SK-N-SH (cell line): ENCODE measurements at regions not wholly inside any gene's neighbourhood (a gene's known extent, or its start where the extent isn't known, plus 50 kb on each side); places are given as distances from the start of the nearest gene placed in this dataset.

Source experiments
- CTCF ChIA-PET: fragments of 300-600, 350-600 bp; formaldehyde crosslinking; extraction: SDS; loops from one replicate; lab custom pipeline; 2021; lab: Yijun Ruan, JAX
- POLR2A ChIA-PET: fragments of 350-600 bp; sonication (Branson Sonifier 250); formaldehyde crosslinking; extraction: SDS; loops from one replicate; lab custom pipeline; 2020; ENCODE audit warnings: antibody characterized with exemption, inconsistent platforms; lab: Yijun Ruan, JAX
- DNase-seq: peaks from one replicate; pipeline ENCODE4 v3.0.0; 2012
- H2AFZ ChIP-seq: fragments of 200-600 bp; sonication (generic); 2 replicates; pipeline ENCODE4 v1.8.1; 2016; ENCODE audit warnings: antibody characterized with exemption, mild to moderate bottlenecking, low read depth
- H3F3A ChIP-seq: fragments of 200-600 bp; sonication (generic); replicated peaks from 2 replicates; pipeline ENCODE3; 2016; ENCODE audit warnings: antibody characterized with exemption, mild to moderate bottlenecking; ENCODE audit not compliant: insufficient read depth
- H3K27ac ChIP-seq, 2 experiments: fragments of 200-500 bp in 1 of 2; fragments of 200-600 bp in 1 of 2; sonication (Bioruptor generic) in 1 of 2; sonication (generic), shearing (Covaris generic) in 1 of 2; 2 replicates each; pipeline versions ENCODE4 v1.5.1 to v1.6.1; 2014 to 2016; ENCODE audit warnings: low read depth in 2 of 2, inconsistent platforms in 1 of 2, low read length in 1 of 2, mild to moderate bottlenecking in 1 of 2, mixed read lengths in 1 of 2
- H3K27me3 ChIP-seq: fragments of 200-600 bp; sonication (generic), shearing (Covaris generic); 2 replicates; pipeline ENCODE4 v1.6.1; 2016; ENCODE audit warnings: mixed run types; ENCODE audit not compliant: insufficient read depth
- H3K36me3 ChIP-seq, 2 experiments: fragments of 200-500 bp in 1 of 2; fragments of 200-600 bp in 1 of 2; sonication (Bioruptor generic) in 1 of 2; sonication (generic) in 1 of 2; replicated peaks in 1 of 2; 2 replicates each; pipeline versions ENCODE3 to v1.5.1; 2014 to 2016; ENCODE audit warnings: low read length in 1 of 2, mild to moderate bottlenecking in 1 of 2; ENCODE audit not compliant: insufficient read depth in 2 of 2, control insufficient read depth in 1 of 2
- H3K4me1 ChIP-seq, 2 experiments: fragments of 200-500 bp in 1 of 2; fragments of 200-600 bp in 1 of 2; sonication (Bioruptor generic) in 1 of 2; sonication (generic), shearing (Covaris generic) in 1 of 2; 2 replicates each; pipeline versions ENCODE4 v1.5.1 to v1.6.1; 2014 to 2016; ENCODE audit warnings: low read depth in 1 of 2, low read length in 1 of 2, mixed run types in 1 of 2; ENCODE audit not compliant: insufficient read depth in 2 of 2, control insufficient read depth in 1 of 2
- H3K4me2 ChIP-seq: fragments of 200-600 bp; sonication (generic), shearing (Covaris generic); 2 replicates; pipeline ENCODE4 v1.6.1; 2017; ENCODE audit warnings: mixed run types
- H3K4me3 ChIP-seq, 2 experiments: fragments of 200-500 bp in 1 of 2; fragments of 200-600 bp in 1 of 2; sonication (Bioruptor generic) in 1 of 2; sonication (generic), shearing (Covaris generic) in 1 of 2; 2 replicates each; pipeline versions ENCODE4 v1.5.1 to v1.8.1; 2014 to 2016; ENCODE audit warnings: low read depth in 2 of 2, inconsistent platforms in 1 of 2, low read length in 1 of 2, mild to moderate bottlenecking in 1 of 2, mixed read lengths in 1 of 2, moderate library complexity in 1 of 2
- H3K79me2 ChIP-seq: fragments of 200-600 bp; sonication (generic); 2 replicates; pipeline ENCODE4 v1.8.1; 2017; ENCODE audit warnings: mild to moderate bottlenecking; ENCODE audit not compliant: insufficient read depth
- H3K9ac ChIP-seq: fragments of 200-600 bp; sonication (generic); 2 replicates; pipeline ENCODE4 v1.6.1; 2017; ENCODE audit warnings: mixed run types
- H3K9me2 ChIP-seq: fragments of 200-600 bp; sonication (generic); 2 replicates; pipeline ENCODE4 v1.6.1; 2017; ENCODE audit warnings: mixed run types
- H3K9me3 ChIP-seq: fragments of 200-600 bp; sonication (generic); 2 replicates; pipeline ENCODE4 v1.6.1; 2017; ENCODE audit warnings: mixed run types, mild to moderate bottlenecking, moderate library complexity
- H4K20me1 ChIP-seq: fragments of 200-600 bp; sonication (generic); 2 replicates; pipeline ENCODE4 v1.6.1; 2017; ENCODE audit warnings: mild to moderate bottlenecking, mixed run types; ENCODE audit not compliant: insufficient read depth
- CHD2 ChIP-seq: fragments of 150-350 bp; IDR thresholded peaks from 2 replicates; pipeline ENCODE4 v1.6.1; 2018; ENCODE audit warnings: low read length; ENCODE audit not compliant: partially characterized antibody
- ELF1 ChIP-seq: IDR thresholded peaks from 2 replicates; pipeline ENCODE4 v1.4.0; 2012
- EP300 ChIP-seq, 2 experiments: IDR thresholded peaks; 2 replicates each; pipeline versions ENCODE4 v1.4.0 to v1.6.1; 2012; ENCODE audit warnings: borderline replicate concordance in 1 of 2, low read depth in 1 of 2, low read length in 1 of 2
- EZH2phosphoT487 ChIP-seq: fragments of 200-600 bp; sonication (generic); IDR thresholded peaks from 2 replicates; pipeline ENCODE4 v1.6.1; 2017; ENCODE audit warnings: low read depth, mixed run types, mild to moderate bottlenecking, antibody characterized with exemption, moderate library complexity, borderline replicate concordance
- FOXJ3 ChIP-seq: sonication (generic); formaldehyde crosslinking; IDR thresholded peaks from 2 replicates; pipeline ENCODE4 v1.5.1; 2020; ENCODE audit warnings: mild to moderate bottlenecking, missing genetic modification reagents
- GABPA ChIP-seq: IDR thresholded peaks from 2 replicates; pipeline ENCODE4 v1.4.0; 2012; ENCODE audit warnings: low read depth, mild to moderate bottlenecking
- GATA2 ChIP-seq: sonication (generic); formaldehyde crosslinking; IDR thresholded peaks from 2 replicates; pipeline ENCODE4 v1.5.0; 2020; ENCODE audit warnings: mild to moderate bottlenecking, missing genetic modification reagents
- JUND ChIP-seq: IDR thresholded peaks from 2 replicates; pipeline ENCODE4 v1.4.0; 2012
- MEF2A ChIP-seq: IDR thresholded peaks from 2 replicates; pipeline ENCODE4 v1.4.0; 2012; ENCODE audit warnings: low read depth, borderline replicate concordance
- MXI1 ChIP-seq: IDR thresholded peaks from 2 replicates; pipeline ENCODE4 v1.6.1; 2012; ENCODE audit warnings: mild to moderate bottlenecking, low read depth, low read length, improper control_type of control experiment
- NFIC ChIP-seq: IDR thresholded peaks from 2 replicates; pipeline ENCODE4 v1.4.0; 2012; ENCODE audit warnings: borderline replicate concordance
- POLR2AphosphoS5 ChIP-seq: IDR thresholded peaks from 2 replicates; pipeline ENCODE4 v1.6.1; 2012; ENCODE audit warnings: low read depth, low read length
- RAD21 ChIP-seq: IDR thresholded peaks from 2 replicates; pipeline ENCODE4 v1.6.1; 2012; ENCODE audit warnings: mild to moderate bottlenecking, low read length
- RCOR1 ChIP-seq: fragments of 150-350 bp; IDR thresholded peaks from 2 replicates; pipeline ENCODE4 v1.6.1; 2017; ENCODE audit warnings: antibody characterized with exemption, low read length
- RFX5 ChIP-seq: IDR thresholded peaks from 2 replicates; pipeline ENCODE4 v1.6.1; 2012; ENCODE audit warnings: mild to moderate bottlenecking, improper control_type of control experiment, low read length
- RXRA ChIP-seq: IDR thresholded peaks from 2 replicates; pipeline ENCODE4 v1.4.0; 2012; ENCODE audit warnings: low read depth, mild to moderate bottlenecking, borderline replicate concordance
- TAF1 ChIP-seq: IDR thresholded peaks from 2 replicates; pipeline ENCODE4 v1.6.1; 2012; ENCODE audit warnings: low read depth, mild to moderate bottlenecking, low read length, moderate library complexity, borderline replicate concordance
- TCF12 ChIP-seq: IDR thresholded peaks from 2 replicates; pipeline ENCODE4 v1.4.0; 2012
- YY1 ChIP-seq: IDR thresholded peaks from 2 replicates; pipeline ENCODE4 v1.4.0; 2012; ENCODE audit warnings: low read depth, mild to moderate bottlenecking
- WGBS: methylation state at CpG from one replicate; pipeline ENCODE4 v1.1.6; 2017; ENCODE audit warnings: low lambda C conversion rate; 5-methylcytosine and 5-hydroxymethylcytosine counted together
- TF ChIP-seq, protein P1 (sequence below): IDR thresholded peaks from 2 replicates; pipeline ENCODE4 v1.4.0; 2012; ENCODE audit warnings: low read depth, borderline replicate concordance
- TF ChIP-seq, protein P2 (sequence below): IDR thresholded peaks from 2 replicates; pipeline ENCODE4 v1.6.1; 2012; ENCODE audit warnings: mild to moderate bottlenecking, low read depth, low read length, moderate library complexity
- TF ChIP-seq, protein P3 (sequence below): IDR thresholded peaks from 2 replicates; pipeline ENCODE4 v1.4.0; 2012; ENCODE audit warnings: low read depth, borderline replicate concordance

- Histone ChIP-seq H3K4me2 (no peak overlapping the region), H3K79me2 (no peaks in the 10 kb centered on the region), H3K27me3 (no peaks in the 10 kb centered on the region), H3K27ac (no peak overlapping the region), H3F3A (no peaks in the 10 kb centered on the region), H3K4me3 (no peak overlapping the region), H3K9me2 (no peaks in the 10 kb centered on the region), H3K36me3 (no peaks in the 10 kb centered on the region), H3K4me1 (peaks cover 4 to 8% of the 10 kb centered on the region in 2 experiments; a peak in 2 of 4 replicates), H4K20me1 (no peaks in the 10 kb centered on the region), H2AFZ (no peak overlapping the region), H3K9me3 (no peaks in the 10 kb centered on the region), H3K9ac (no peak overlapping the region)
- ChIA-PET CTCF (interaction anchor here (1.4 to 2.1 kb wide), 3 partner anchors 11 to 113 kb away, joined by 4 to 14 read pairs (median 5); no protein-coding TSS in a partner anchor), POLR2A (no interaction called here)
- WGBS: 83% methylated on average over 7 of the region's 7 CpGs
- DNase-seq: no peak
- TF ChIP-seq MXI1: no peak
- TF ChIP-seq YY1: no peak
- TF ChIP-seq NFIC: no peak
- TF ChIP-seq EZH2phosphoT487: no peak
- TF ChIP-seq FOXJ3: no peak
- no peak for TF ChIP-seq GABPA
- TF ChIP-seq TAF1: no peak
- no peak for TF ChIP-seq RXRA
- no peak for TF ChIP-seq RAD21
- no peak for TF ChIP-seq EP300 (IDR thresholded peaks at IDR 0.05; ENCODE audit: borderline replicate concordance in 1 of 2, low read depth in 1 of 2, low read length in 1 of 2)
- TF ChIP-seq TCF12: no peak
- no peak for TF ChIP-seq RCOR1
These were observed 133.4 kb upstream of the PFKP start for GRCh38 chr10:2933924-2934323.

DNA sequence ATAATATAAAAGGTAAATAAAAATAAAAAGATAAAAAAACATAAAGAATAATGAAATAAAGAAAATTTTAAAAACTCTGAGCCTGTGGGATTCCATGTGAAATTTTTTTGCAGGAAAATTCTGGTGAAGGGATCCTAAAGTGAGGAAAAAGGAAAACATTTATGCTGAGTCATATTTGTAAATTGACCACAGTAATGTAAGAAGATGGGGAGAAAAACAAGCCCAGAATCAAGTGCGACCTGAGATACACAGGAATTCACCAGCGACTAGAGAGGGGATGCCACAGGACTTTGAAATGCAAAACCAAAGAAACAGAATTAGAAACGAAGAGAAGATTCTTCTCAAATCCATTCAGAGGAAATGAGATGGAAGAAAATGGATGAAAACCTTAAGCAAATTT is 133.8 kb upstream of the PFKP start:
- CTCF ChIA-PET: interaction anchor here (1.4 to 2.1 kb wide), 3 partner anchors 11 to 113 kb away, joined by 4 to 14 read pairs (median 5); no protein-coding TSS in a partner anchor

More for the DNA sequence above, 133.8 kb upstream of the PFKP start:
- no peak overlapping the region for H3K9ac ChIP-seq
- H3K27ac ChIP-seq: no peak overlapping the region
- no peaks in the 10 kb centered on the region for H3K9me3 ChIP-seq
- peaks cover 7 to 8% of the 10 kb centered on the region in 2 experiments; a peak in 3 of 4 replicates for H3K4me1 ChIP-seq
- WGBS: 57% methylated on average over 3 of the region's 3 CpGs
- no peaks in the 10 kb centered on the region for H3K36me3 ChIP-seq
- no peaks in the 10 kb centered on the region for H3K27me3 ChIP-seq
- H2AFZ ChIP-seq: no peak overlapping the region
- no peak overlapping the region for H3K4me2 ChIP-seq
- no peaks in the 10 kb centered on the region for H4K20me1 ChIP-seq
- no peaks in the 10 kb centered on the region for H3K79me2 ChIP-seq
- no peaks in the 10 kb centered on the region for H3F3A ChIP-seq
- no peak for DNase-seq
- no peaks in the 10 kb centered on the region for H3K9me2 ChIP-seq
- POLR2A ChIA-PET: no interaction called here
- TF ChIP-seq TCF12 (no peak), GATA2 (CRISPR knock-in tag) (no peak), RFX5 (no peak), MEF2A (no peak), ELF1 (no peak), GABPA (no peak), EZH2phosphoT487 (no peak), RCOR1 (no peak), POLR2AphosphoS5 (no peak), YY1 (no peak), JUND (no peak), NFIC (no peak), FOXJ3 (no peak), CHD2 (no peak)
- TF ChIP-seq, protein P1, sequence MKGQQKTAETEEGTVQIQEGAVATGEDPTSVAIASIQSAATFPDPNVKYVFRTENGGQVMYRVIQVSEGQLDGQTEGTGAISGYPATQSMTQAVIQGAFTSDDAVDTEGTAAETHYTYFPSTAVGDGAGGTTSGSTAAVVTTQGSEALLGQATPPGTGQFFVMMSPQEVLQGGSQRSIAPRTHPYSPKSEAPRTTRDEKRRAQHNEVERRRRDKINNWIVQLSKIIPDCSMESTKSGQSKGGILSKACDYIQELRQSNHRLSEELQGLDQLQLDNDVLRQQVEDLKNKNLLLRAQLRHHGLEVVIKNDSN: no peak
- TF ChIP-seq, protein P2, sequence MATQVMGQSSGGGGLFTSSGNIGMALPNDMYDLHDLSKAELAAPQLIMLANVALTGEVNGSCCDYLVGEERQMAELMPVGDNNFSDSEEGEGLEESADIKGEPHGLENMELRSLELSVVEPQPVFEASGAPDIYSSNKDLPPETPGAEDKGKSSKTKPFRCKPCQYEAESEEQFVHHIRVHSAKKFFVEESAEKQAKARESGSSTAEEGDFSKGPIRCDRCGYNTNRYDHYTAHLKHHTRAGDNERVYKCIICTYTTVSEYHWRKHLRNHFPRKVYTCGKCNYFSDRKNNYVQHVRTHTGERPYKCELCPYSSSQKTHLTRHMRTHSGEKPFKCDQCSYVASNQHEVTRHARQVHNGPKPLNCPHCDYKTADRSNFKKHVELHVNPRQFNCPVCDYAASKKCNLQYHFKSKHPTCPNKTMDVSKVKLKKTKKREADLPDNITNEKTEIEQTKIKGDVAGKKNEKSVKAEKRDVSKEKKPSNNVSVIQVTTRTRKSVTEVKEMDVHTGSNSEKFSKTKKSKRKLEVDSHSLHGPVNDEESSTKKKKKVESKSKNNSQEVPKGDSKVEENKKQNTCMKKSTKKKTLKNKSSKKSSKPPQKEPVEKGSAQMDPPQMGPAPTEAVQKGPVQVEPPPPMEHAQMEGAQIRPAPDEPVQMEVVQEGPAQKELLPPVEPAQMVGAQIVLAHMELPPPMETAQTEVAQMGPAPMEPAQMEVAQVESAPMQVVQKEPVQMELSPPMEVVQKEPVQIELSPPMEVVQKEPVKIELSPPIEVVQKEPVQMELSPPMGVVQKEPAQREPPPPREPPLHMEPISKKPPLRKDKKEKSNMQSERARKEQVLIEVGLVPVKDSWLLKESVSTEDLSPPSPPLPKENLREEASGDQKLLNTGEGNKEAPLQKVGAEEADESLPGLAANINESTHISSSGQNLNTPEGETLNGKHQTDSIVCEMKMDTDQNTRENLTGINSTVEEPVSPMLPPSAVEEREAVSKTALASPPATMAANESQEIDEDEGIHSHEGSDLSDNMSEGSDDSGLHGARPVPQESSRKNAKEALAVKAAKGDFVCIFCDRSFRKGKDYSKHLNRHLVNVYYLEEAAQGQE: no peak
- TF ChIP-seq, protein P3, sequence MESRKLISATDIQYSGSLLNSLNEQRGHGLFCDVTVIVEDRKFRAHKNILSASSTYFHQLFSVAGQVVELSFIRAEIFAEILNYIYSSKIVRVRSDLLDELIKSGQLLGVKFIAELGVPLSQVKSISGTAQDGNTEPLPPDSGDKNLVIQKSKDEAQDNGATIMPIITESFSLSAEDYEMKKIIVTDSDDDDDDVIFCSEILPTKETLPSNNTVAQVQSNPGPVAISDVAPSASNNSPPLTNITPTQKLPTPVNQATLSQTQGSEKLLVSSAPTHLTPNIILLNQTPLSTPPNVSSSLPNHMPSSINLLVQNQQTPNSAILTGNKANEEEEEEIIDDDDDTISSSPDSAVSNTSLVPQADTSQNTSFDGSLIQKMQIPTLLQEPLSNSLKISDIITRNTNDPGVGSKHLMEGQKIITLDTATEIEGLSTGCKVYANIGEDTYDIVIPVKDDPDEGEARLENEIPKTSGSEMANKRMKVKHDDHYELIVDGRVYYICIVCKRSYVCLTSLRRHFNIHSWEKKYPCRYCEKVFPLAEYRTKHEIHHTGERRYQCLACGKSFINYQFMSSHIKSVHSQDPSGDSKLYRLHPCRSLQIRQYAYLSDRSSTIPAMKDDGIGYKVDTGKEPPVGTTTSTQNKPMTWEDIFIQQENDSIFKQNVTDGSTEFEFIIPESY: no peak
- H3K4me3 ChIP-seq: no peak overlapping the region
